ENCODE measurements at regions not wholly inside any gene's neighbourhood (a gene's known extent, or its start where the extent isn't known, plus 50 kb on each side); places are given as distances from the start of the nearest gene placed in this dataset.

DNA sequence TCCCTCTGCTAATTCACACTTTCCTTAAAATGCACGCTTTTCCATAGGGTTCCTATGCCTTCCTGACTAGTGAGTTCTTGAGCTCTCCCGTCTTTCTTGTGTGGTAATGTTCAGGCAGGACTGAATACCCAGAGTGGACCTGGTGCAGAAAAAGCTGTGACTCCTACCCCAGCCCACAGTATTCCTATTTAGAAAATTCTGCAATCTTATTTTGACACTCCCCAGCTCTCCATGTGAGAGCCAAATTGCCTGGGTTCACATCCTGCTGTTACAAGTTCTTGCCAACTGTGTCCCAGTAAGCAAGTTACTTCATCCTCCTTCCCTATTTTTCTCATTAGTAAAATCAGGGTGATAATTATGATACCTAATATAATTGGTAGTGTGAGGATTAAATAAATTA, 290.8 kb upstream of the SLCO3A1 start:
- no peak overlapping the region for H2AFZ ChIP-seq (ENCODE audit: low read depth, low read length)
- H3K27me3 ChIP-seq (ENCODE audit: low read depth, low read length): peaks cover 35% of the 10 kb centered on the region
- no peaks in the 10 kb centered on the region for H3K36me3 ChIP-seq (replicated peaks; ENCODE audit: low read depth, low read length)
- H3K4me2 ChIP-seq (ENCODE audit: low read length): no peak overlapping the region
- H3K9me3 ChIP-seq (ENCODE audit: insufficient read depth, low read length): no peaks in the 10 kb centered on the region
- H3K4me3 ChIP-seq (ENCODE audit: low read length): no peak overlapping the region
- H3K9ac ChIP-seq (ENCODE audit: low read length): no peak overlapping the region
- no peak overlapping the region for H3K27ac ChIP-seq (ENCODE audit: low read length)
- no peaks in the 10 kb centered on the region for H3K79me2 ChIP-seq (ENCODE audit: low read length)
- no peaks in the 10 kb centered on the region for H3K4me1 ChIP-seq (ENCODE audit: low read length)
- no peak for TF ChIP-seq EZH2phosphoT487 (IDR thresholded peaks at IDR 0.05; ENCODE audit: low read depth)
- H4K20me1 ChIP-seq (ENCODE audit: insufficient read depth, low read length): no peaks in the 10 kb centered on the region

DNA sequence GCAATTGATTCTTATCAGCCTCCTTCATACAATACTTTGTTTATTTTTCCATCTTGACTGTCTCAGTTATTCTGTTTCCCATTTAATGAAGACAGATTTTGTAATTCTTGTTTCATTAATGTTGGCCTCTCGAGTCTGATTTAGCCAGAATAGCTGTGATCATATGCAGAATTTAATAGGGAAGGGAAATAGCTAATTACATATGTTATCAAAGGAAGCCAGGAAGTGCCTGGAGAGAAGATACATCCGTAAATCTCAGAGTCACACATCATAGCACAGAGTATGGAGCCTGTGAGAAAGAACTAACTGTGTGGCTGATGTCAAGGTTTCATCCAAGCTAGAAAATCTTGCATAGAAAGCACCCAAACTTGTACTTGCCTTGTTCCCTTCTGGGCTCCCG, 288.9 kb upstream of the SLCO3A1 start:
- Histone ChIP-seq H3K27me3 (ENCODE audit: low read depth, low read length) (peaks cover 31% of the 10 kb centered on the region), H3K9ac (ENCODE audit: low read length) (no peak overlapping the region), H3K36me3 (replicated peaks; ENCODE audit: low read depth, low read length) (no peaks in the 10 kb centered on the region), H3K4me3 (ENCODE audit: low read length) (no peak overlapping the region), H3K79me2 (ENCODE audit: low read length) (no peaks in the 10 kb centered on the region), H3K4me1 (ENCODE audit: low read length) (no peaks in the 10 kb centered on the region), H4K20me1 (ENCODE audit: insufficient read depth, low read length) (no peaks in the 10 kb centered on the region), H3K27ac (ENCODE audit: low read length) (no peak overlapping the region), H3K9me3 (ENCODE audit: insufficient read depth, low read length) (no peaks in the 10 kb centered on the region), H2AFZ (ENCODE audit: low read depth, low read length) (no peak overlapping the region), H3K4me2 (ENCODE audit: low read length) (no peak overlapping the region)
- no peak for TF ChIP-seq EZH2phosphoT487 (IDR thresholded peaks at IDR 0.05; ENCODE audit: low read depth)
- TF ChIP-seq, protein P1, sequence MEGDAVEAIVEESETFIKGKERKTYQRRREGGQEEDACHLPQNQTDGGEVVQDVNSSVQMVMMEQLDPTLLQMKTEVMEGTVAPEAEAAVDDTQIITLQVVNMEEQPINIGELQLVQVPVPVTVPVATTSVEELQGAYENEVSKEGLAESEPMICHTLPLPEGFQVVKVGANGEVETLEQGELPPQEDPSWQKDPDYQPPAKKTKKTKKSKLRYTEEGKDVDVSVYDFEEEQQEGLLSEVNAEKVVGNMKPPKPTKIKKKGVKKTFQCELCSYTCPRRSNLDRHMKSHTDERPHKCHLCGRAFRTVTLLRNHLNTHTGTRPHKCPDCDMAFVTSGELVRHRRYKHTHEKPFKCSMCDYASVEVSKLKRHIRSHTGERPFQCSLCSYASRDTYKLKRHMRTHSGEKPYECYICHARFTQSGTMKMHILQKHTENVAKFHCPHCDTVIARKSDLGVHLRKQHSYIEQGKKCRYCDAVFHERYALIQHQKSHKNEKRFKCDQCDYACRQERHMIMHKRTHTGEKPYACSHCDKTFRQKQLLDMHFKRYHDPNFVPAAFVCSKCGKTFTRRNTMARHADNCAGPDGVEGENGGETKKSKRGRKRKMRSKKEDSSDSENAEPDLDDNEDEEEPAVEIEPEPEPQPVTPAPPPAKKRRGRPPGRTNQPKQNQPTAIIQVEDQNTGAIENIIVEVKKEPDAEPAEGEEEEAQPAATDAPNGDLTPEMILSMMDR (IDR thresholded peaks at IDR 0.05; ENCODE audit: low read depth, low read length): no peak

DNA sequence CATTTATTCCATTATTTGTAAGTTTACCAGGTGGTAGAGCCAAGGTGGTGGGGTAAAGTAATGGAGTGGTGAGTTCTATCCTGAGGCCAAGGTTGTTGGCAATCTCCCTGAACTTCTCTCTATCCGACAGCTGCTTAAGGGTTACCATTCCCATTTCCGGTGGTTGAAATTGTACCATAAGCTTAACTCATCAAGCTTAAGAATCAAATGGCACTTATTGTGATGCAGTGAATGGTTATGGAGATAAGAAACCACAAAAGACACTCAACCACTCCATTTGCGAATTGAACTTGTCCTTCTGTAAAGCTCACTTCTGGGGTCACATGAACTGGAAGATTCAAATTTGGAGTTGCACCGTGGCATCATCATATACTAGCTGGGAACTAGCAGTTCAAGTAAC, 287.4 kb upstream of the SLCO3A1 start:
- Histone ChIP-seq H3K4me1 (ENCODE audit: low read length) (no peaks in the 10 kb centered on the region), H2AFZ (ENCODE audit: low read depth, low read length) (no peak overlapping the region), H3K9me3 (ENCODE audit: insufficient read depth, low read length) (no peaks in the 10 kb centered on the region), H4K20me1 (ENCODE audit: insufficient read depth, low read length) (no peaks in the 10 kb centered on the region), H3K27ac (ENCODE audit: low read length) (no peak overlapping the region), H3K4me3 (ENCODE audit: low read length) (no peak overlapping the region), H3K9ac (ENCODE audit: low read length) (no peak overlapping the region), H3K4me2 (ENCODE audit: low read length) (no peak overlapping the region), H3K27me3 (ENCODE audit: low read depth, low read length) (peaks cover 25% of the 10 kb centered on the region), H3K79me2 (ENCODE audit: low read length) (no peaks in the 10 kb centered on the region), H3K36me3 (replicated peaks; ENCODE audit: low read depth, low read length) (no peaks in the 10 kb centered on the region)
- TF ChIP-seq EZH2phosphoT487 (IDR thresholded peaks at IDR 0.05; ENCODE audit: low read depth): no peak
- TF ChIP-seq, protein P1 (IDR thresholded peaks at IDR 0.05; ENCODE audit: low read depth, low read length): no peak

DNA sequence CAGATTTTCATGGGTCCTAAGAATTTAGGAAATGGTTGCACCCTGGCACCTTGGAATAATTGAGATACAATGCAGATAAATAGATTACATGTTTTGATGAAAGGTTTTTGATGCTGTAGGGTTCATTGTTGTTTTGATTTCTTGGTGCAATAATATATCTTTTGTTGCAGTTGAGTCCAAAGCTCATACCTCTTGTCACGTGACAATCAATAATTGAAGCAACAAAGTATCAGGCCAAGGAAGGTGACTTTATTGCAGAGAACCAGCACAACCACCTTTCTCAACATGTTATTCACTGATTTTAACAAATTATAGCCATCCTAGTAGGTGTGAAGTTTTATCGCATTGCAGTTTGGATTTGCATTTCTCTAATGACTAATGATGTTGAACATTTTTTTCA, 285.5 kb upstream of the SLCO3A1 start:
- H3K27me3 ChIP-seq (ENCODE audit: low read depth, low read length): peaks cover 17% of the 10 kb centered on the region; the same call in 1 of the 2 replicates
- TF ChIP-seq, protein P1 (IDR thresholded peaks at IDR 0.05; ENCODE audit: low read depth, low read length): no peak
- no peak for TF ChIP-seq EZH2phosphoT487 (IDR thresholded peaks at IDR 0.05; ENCODE audit: low read depth)
- H3K36me3 ChIP-seq (replicated peaks; ENCODE audit: low read depth, low read length): no peaks in the 10 kb centered on the region
- H3K4me1 ChIP-seq (ENCODE audit: low read length): no peaks in the 10 kb centered on the region
- no peak overlapping the region for H3K4me3 ChIP-seq (ENCODE audit: low read length)
- H3K79me2 ChIP-seq (ENCODE audit: low read length): no peaks in the 10 kb centered on the region
- H3K9me3 ChIP-seq (ENCODE audit: insufficient read depth, low read length): no peaks in the 10 kb centered on the region
- H3K9ac ChIP-seq (ENCODE audit: low read length): no peak overlapping the region
- no peak overlapping the region for H2AFZ ChIP-seq (ENCODE audit: low read depth, low read length)
- H3K27ac ChIP-seq (ENCODE audit: low read length): no peak overlapping the region
- H4K20me1 ChIP-seq (ENCODE audit: insufficient read depth, low read length): no peaks in the 10 kb centered on the region
- no peak overlapping the region for H3K4me2 ChIP-seq (ENCODE audit: low read length)

DNA sequence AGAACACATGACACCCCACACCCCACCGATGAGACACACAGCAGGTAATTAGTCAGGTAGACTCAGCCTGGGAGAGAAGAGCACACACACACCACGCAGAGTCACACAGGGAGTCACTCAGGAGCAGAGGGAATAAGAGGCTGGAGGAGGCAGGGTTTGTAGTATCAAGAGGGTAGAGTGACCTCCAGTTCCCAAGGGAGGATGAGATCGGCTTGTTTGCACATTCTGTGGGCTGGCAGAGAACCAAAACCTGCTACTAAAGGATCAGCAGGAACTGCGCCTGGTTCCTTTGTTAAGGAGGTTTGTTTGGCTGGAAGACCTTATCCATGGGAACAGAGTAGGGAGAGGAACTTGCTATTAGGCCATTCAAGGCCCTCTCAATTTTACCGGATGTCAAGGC, 281.4 kb upstream of the SLCO3A1 start:
- TF ChIP-seq EZH2phosphoT487 (IDR thresholded peaks at IDR 0.05; ENCODE audit: low read depth): no peak
- TF ChIP-seq, protein P1 (IDR thresholded peaks at IDR 0.05; ENCODE audit: low read depth, low read length): no peak
- H3K9ac ChIP-seq (ENCODE audit: low read length): no peak overlapping the region
- no peaks in the 10 kb centered on the region for H3K36me3 ChIP-seq (replicated peaks; ENCODE audit: low read depth, low read length)
- no peaks in the 10 kb centered on the region for H3K4me1 ChIP-seq (ENCODE audit: low read length)
- H3K27ac ChIP-seq (ENCODE audit: low read length): no peak overlapping the region
- no peak overlapping the region for H3K4me2 ChIP-seq (ENCODE audit: low read length)
- H3K27me3 ChIP-seq (ENCODE audit: low read depth, low read length): no peaks in the 10 kb centered on the region
- no peaks in the 10 kb centered on the region for H3K9me3 ChIP-seq (ENCODE audit: insufficient read depth, low read length)
- no peaks in the 10 kb centered on the region for H3K79me2 ChIP-seq (ENCODE audit: low read length)
- no peaks in the 10 kb centered on the region for H4K20me1 ChIP-seq (ENCODE audit: insufficient read depth, low read length)
- H2AFZ ChIP-seq (ENCODE audit: low read depth, low read length): no peak overlapping the region
- no peak overlapping the region for H3K4me3 ChIP-seq (ENCODE audit: low read length)

Measured in OCI-LY3 (cell line).